ENCODE measurements at regions not wholly inside any gene's neighbourhood (a gene's known extent, or its start where the extent isn't known, plus 50 kb on each side); places are given as distances from the start of the nearest gene placed in this dataset.

DNA sequence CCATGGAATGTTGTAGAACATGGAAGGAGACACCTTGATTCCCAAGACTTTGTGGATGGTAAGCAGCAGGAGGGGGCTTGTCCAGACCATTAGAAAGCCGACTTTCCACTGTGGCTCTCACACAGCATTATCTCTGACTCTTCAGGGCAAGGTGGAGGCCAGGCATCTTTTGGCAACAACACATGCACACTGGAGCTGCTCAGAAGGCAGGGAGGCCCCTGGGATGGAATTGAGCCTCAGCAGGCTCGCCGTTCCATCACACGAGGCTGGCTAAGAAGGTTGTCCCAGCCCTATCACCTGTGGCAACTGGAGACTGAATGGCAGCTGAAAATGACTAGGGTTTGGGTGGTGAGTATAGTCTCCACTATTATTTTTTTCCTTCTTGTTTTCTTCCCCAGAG lies 76.3 kb upstream of the TMEM45B start:
- WGBS (ENCODE audit: extremely low coverage, insufficient coverage, low lambda C conversion rate), result no CpG with 5 or more reads among the region's 4 CpGs
- no peak for DNase-seq
- H3K79me2 ChIP-seq (ENCODE audit: control insufficient read depth, insufficient read depth, low read length), result no peaks in the 10 kb centered on the region

DNA sequence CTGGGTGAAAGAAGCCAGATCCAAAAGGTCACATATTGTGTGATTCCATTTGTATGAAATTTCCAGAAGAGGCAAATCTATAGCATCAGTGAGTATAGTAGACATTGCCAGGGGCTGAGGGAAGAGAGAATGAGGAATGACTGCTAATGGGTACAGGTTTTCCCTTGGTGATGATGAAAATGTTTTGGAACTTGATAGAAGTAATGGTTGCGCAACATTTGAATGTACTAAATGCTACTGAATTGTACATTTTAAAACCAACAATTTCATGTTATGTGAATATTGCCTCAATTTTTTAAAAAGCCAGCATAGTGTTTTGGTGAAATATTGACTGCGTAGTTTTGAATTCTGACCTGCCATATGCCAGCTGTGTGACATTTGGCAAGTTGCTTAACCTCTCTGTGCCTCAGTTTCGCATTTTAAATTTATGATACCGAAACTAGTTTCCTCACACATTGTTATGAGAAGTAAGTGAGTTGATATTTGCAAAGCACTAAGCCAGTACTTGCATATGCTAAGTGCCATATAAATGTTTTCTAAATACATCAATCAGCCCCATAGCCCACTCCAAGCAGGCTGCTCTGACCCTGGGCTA lies 75.4 kb upstream of the TMEM45B start:
- WGBS (ENCODE audit: extremely low coverage, insufficient coverage, low lambda C conversion rate), result no CpG with 5 or more reads among the region's 4 CpGs
- Histone ChIP-seq H3K27me3 (ENCODE audit: insufficient read depth, low read length, poor library complexity) (no peaks in the 10 kb centered on the region), H2AK5ac (ENCODE audit: low read length) (no peak overlapping the region), H3K27ac (ENCODE audit: low read depth, low read length) (no peak overlapping the region), H2BK15ac (replicated peaks; ENCODE audit: low read depth) (no peak overlapping the region), H3K4me1 (ENCODE audit: control insufficient read depth, low read depth, low read length) (no peaks in the 10 kb centered on the region), H2BK5ac (ENCODE audit: low read length) (no peak overlapping the region), H2BK120ac (ENCODE audit: low read depth, low read length) (no peak overlapping the region), H3K9ac (ENCODE audit: low read length) (no peak overlapping the region), H3K4me3 (ENCODE audit: low read length) (no peak overlapping the region), H3K79me1 (ENCODE audit: low read length) (no peaks in the 10 kb centered on the region), H3K36me3 (ENCODE audit: control insufficient read depth, insufficient read depth, low read length) (no peaks in the 10 kb centered on the region), H4K8ac (ENCODE audit: low read depth, low read length) (no peak overlapping the region), H3K18ac (ENCODE audit: low read length) (no peak overlapping the region), H3K56ac (ENCODE audit: low read length) (no peak overlapping the region), H3K4ac (ENCODE audit: low read depth, low read length) (no peak overlapping the region), H3K79me2 (ENCODE audit: control insufficient read depth, insufficient read depth, low read length) (no peaks in the 10 kb centered on the region), H4K5ac (ENCODE audit: low read length) (no peak overlapping the region), H3K23ac (ENCODE audit: low read length) (no peak overlapping the region), H3K4me2 (ENCODE audit: low read length) (no peak overlapping the region)
- DNase-seq, result no peak

More for the DNA sequence above, 76.3 kb upstream of the TMEM45B start:
- no peak overlapping the region for H3K9ac ChIP-seq (ENCODE audit: low read length)
- H2BK15ac ChIP-seq (replicated peaks; ENCODE audit: low read depth), result no peak overlapping the region
- H3K27ac ChIP-seq (ENCODE audit: low read depth, low read length), result no peak overlapping the region
- no peak overlapping the region for H3K56ac ChIP-seq (ENCODE audit: low read length)
- H3K4me2 ChIP-seq (ENCODE audit: low read length), result no peak overlapping the region
- H3K18ac ChIP-seq (ENCODE audit: low read length), result no peak overlapping the region
- no peak overlapping the region for H2AK5ac ChIP-seq (ENCODE audit: low read length)
- no peak overlapping the region for H2BK120ac ChIP-seq (ENCODE audit: low read depth, low read length)
- no peak overlapping the region for H2BK5ac ChIP-seq (ENCODE audit: low read length)
- H3K4me3 ChIP-seq (ENCODE audit: low read length), result no peak overlapping the region
- H3K36me3 ChIP-seq (ENCODE audit: control insufficient read depth, insufficient read depth, low read length), result no peaks in the 10 kb centered on the region
- no peak overlapping the region for H4K5ac ChIP-seq (ENCODE audit: low read length)
- no peak overlapping the region for H4K8ac ChIP-seq (ENCODE audit: low read depth, low read length)
- H3K27me3 ChIP-seq (ENCODE audit: insufficient read depth, low read length, poor library complexity), result no peaks in the 10 kb centered on the region
- no peaks in the 10 kb centered on the region for H3K4me1 ChIP-seq (ENCODE audit: control insufficient read depth, low read depth, low read length)
- H3K79me1 ChIP-seq (ENCODE audit: low read length), result no peaks in the 10 kb centered on the region
- H3K4ac ChIP-seq (ENCODE audit: low read depth, low read length), result no peak overlapping the region
- H3K23ac ChIP-seq (ENCODE audit: low read length), result no peak overlapping the region

DNA sequence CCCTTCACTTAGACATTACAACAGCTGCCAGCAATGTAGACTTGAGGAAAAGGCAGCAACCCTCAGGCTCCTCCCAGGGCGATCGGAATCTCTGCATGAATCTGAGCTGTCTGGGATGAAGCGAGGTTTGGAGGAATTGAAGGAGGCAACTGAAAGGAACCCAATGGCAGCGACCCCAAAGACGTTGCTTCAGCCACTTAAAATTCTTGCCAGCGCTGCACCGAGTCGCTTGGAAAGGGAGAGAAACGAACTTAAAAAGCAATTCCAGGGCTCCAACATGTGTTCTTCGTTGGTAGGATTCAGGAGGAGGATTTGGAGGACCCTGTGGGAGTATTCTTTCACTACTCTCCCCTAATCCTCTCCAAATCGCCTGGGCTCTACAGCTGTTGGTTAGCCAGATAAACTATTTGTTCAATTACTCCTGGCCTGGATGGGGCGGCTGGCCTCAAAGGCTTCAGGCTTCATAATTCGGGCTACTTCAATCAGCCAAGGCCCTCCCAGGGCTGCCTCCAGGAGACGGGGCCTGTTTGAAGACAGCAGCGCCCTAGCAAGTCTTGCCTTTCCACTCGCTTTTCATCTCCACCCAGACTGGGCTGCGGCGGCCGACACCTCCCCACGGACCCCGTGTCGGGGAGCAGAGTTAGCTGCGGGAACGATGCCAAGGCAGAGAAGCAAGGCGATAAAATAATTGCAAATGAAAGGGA lies 72.4 kb upstream of the TMEM45B start:
- no peak overlapping the region for H2AK5ac ChIP-seq (ENCODE audit: low read length)
- no peak overlapping the region for H3K4me3 ChIP-seq (ENCODE audit: low read length)
- no peak overlapping the region for H3K56ac ChIP-seq (ENCODE audit: low read length)
- peak; percentile 83 for DNase-seq
- H2BK15ac ChIP-seq (replicated peaks; ENCODE audit: low read depth), result no peak overlapping the region
- no peak overlapping the region for H4K5ac ChIP-seq (ENCODE audit: low read length)
- H3K27ac ChIP-seq (ENCODE audit: low read depth, low read length), result no peak overlapping the region
- H3K4ac ChIP-seq (ENCODE audit: low read depth, low read length), result no peak overlapping the region
- no peak overlapping the region for H2BK120ac ChIP-seq (ENCODE audit: low read depth, low read length)
- no peak overlapping the region for H2BK5ac ChIP-seq (ENCODE audit: low read length)
- no peaks in the 10 kb centered on the region for H3K79me1 ChIP-seq (ENCODE audit: low read length)
- no CpG with 5 or more reads among the region's 25 CpGs for WGBS (ENCODE audit: extremely low coverage, insufficient coverage, low lambda C conversion rate)
- H3K79me2 ChIP-seq (ENCODE audit: control insufficient read depth, insufficient read depth, low read length), result no peaks in the 10 kb centered on the region
- no peaks in the 10 kb centered on the region for H3K4me1 ChIP-seq (ENCODE audit: control insufficient read depth, low read depth, low read length)
- no peak overlapping the region for H3K23ac ChIP-seq (ENCODE audit: low read length)
- H3K4me2 ChIP-seq (ENCODE audit: low read length), result no peak overlapping the region
- no peak overlapping the region for H3K18ac ChIP-seq (ENCODE audit: low read length)
- H4K8ac ChIP-seq (ENCODE audit: low read depth, low read length), result no peak overlapping the region
- no peaks in the 10 kb centered on the region for H3K36me3 ChIP-seq (ENCODE audit: control insufficient read depth, insufficient read depth, low read length)
- H3K9ac ChIP-seq (ENCODE audit: low read length), result no peak overlapping the region
- H3K27me3 ChIP-seq (ENCODE audit: insufficient read depth, low read length, poor library complexity), result no peaks in the 10 kb centered on the region

DNA sequence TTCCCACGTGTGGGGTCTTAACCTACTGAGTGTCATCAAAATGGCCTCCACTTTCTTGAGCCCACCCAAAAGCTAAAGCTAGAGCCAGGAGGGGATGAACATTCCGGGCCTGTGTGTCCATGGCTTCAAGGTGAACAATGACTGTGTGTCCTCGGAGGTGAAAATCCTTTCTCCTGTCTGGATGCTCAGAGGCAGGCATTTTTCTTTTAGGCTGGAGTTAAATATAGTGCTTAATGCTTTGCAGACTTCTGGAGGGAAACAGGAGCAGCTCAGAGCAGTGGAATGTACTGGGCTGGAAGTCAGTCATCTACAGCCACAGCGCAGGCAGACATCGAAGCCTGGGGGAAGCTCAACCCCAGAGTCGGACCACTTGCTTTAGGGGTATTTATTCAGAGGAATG lies 68.6 kb upstream of the TMEM45B start:
- H2BK5ac ChIP-seq (ENCODE audit: low read length), result no peak overlapping the region
- no peaks in the 10 kb centered on the region for H3K4me1 ChIP-seq (ENCODE audit: control insufficient read depth, low read depth, low read length)
- H3K36me3 ChIP-seq (ENCODE audit: control insufficient read depth, insufficient read depth, low read length), result no peaks in the 10 kb centered on the region
- H3K4me3 ChIP-seq (ENCODE audit: low read length), result no peak overlapping the region
- H2BK15ac ChIP-seq (replicated peaks; ENCODE audit: low read depth), result no peak overlapping the region
- no peak overlapping the region for H3K56ac ChIP-seq (ENCODE audit: low read length)
- no peak overlapping the region for H4K8ac ChIP-seq (ENCODE audit: low read depth, low read length)
- H3K18ac ChIP-seq (ENCODE audit: low read length), result no peak overlapping the region
- no peaks in the 10 kb centered on the region for H3K79me2 ChIP-seq (ENCODE audit: control insufficient read depth, insufficient read depth, low read length)
- H3K23ac ChIP-seq (ENCODE audit: low read length), result no peak overlapping the region
- no peak overlapping the region for H3K27ac ChIP-seq (ENCODE audit: low read depth, low read length)
- no peak for DNase-seq
- no peaks in the 10 kb centered on the region for H3K27me3 ChIP-seq (ENCODE audit: insufficient read depth, low read length, poor library complexity)
- no peak overlapping the region for H3K9ac ChIP-seq (ENCODE audit: low read length)
- no peaks in the 10 kb centered on the region for H3K79me1 ChIP-seq (ENCODE audit: low read length)
- no peak overlapping the region for H2BK120ac ChIP-seq (ENCODE audit: low read depth, low read length)
- H3K4me2 ChIP-seq (ENCODE audit: low read length), result no peak overlapping the region
- H3K4ac ChIP-seq (ENCODE audit: low read depth, low read length), result no peak overlapping the region
- no peak overlapping the region for H4K5ac ChIP-seq (ENCODE audit: low read length)
- no peak overlapping the region for H2AK5ac ChIP-seq (ENCODE audit: low read length)
- no CpG with 5 or more reads among the region's 6 CpGs for WGBS (ENCODE audit: extremely low coverage, insufficient coverage, low lambda C conversion rate)

DNA sequence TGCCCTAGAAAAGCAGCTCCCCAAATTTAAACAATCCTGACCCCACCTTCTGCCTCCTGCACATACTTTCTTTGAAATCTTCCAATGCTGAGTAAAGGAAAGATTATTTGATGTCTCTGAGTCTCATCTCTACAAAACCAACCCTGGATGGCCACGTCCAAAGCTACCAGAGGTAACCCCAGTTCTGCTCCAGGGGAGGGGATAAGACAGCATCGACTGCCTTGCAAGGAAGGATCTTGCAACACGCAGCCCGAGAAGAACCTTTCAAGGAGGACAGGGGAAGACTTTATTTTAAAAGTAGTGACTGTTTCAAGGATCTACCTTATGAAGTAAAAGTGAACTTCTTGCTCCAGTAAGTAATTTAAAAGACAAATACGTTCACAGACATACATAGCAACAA lies 66.5 kb upstream of the TMEM45B start:
- H3K4ac ChIP-seq (ENCODE audit: low read depth, low read length), result no peak overlapping the region
- H3K56ac ChIP-seq (ENCODE audit: low read length), result no peak overlapping the region
- no CpG with 5 or more reads among the region's 5 CpGs for WGBS (ENCODE audit: extremely low coverage, insufficient coverage, low lambda C conversion rate)
- H3K23ac ChIP-seq (ENCODE audit: low read length), result no peak overlapping the region
- H3K4me1 ChIP-seq (ENCODE audit: control insufficient read depth, low read depth, low read length), result no peaks in the 10 kb centered on the region
- no peak overlapping the region for H4K8ac ChIP-seq (ENCODE audit: low read depth, low read length)
- no peak overlapping the region for H3K4me3 ChIP-seq (ENCODE audit: low read length)
- H2BK15ac ChIP-seq (replicated peaks; ENCODE audit: low read depth), result no peak overlapping the region
- no peak overlapping the region for H2AK5ac ChIP-seq (ENCODE audit: low read length)
- no peak overlapping the region for H2BK120ac ChIP-seq (ENCODE audit: low read depth, low read length)
- H3K36me3 ChIP-seq (ENCODE audit: control insufficient read depth, insufficient read depth, low read length), result no peaks in the 10 kb centered on the region
- H3K27ac ChIP-seq (ENCODE audit: low read depth, low read length), result no peak overlapping the region
- H3K79me1 ChIP-seq (ENCODE audit: low read length), result no peaks in the 10 kb centered on the region
- H3K79me2 ChIP-seq (ENCODE audit: control insufficient read depth, insufficient read depth, low read length), result no peaks in the 10 kb centered on the region
- no peak for DNase-seq
- no peak overlapping the region for H3K4me2 ChIP-seq (ENCODE audit: low read length)
- H3K9ac ChIP-seq (ENCODE audit: low read length), result no peak overlapping the region
- H2BK5ac ChIP-seq (ENCODE audit: low read length), result no peak overlapping the region
- H3K27me3 ChIP-seq (ENCODE audit: insufficient read depth, low read length, poor library complexity), result no peaks in the 10 kb centered on the region
- H3K18ac ChIP-seq (ENCODE audit: low read length), result no peak overlapping the region
- no peak overlapping the region for H4K5ac ChIP-seq (ENCODE audit: low read length)
